CD4-positive, alpha-beta T cell (primary cell): ENCODE measurements at regions not wholly inside any gene's neighbourhood (a gene's known extent, or its start where the extent isn't known, plus 50 kb on each side); places are given as distances from the start of the nearest gene placed in this dataset.

Source experiments
- ATAC-seq: fragments of 200-7000 bp; cut with Tn5 transposase; one replicate; pipeline ENCODE4 v1.10.0; 2022; ENCODE audit warnings: mild to moderate bottlenecking; ENCODE audit not compliant: poor library complexity
- CTCF ChIA-PET: fragments of 350-600 bp; sonication (Branson Sonifier 250); formaldehyde crosslinking; loops from one replicate; lab custom pipeline; 2021; ENCODE audit warnings: antibody characterized with exemption, inconsistent platforms; lab: Charles Lee
- POLR2A ChIA-PET: fragments of 350-600 bp; sonication (Branson Sonifier 250); formaldehyde crosslinking; loops from one replicate; lab custom pipeline; 2021; ENCODE audit warnings: antibody characterized with exemption, inconsistent platforms; lab: Charles Lee
- DNase-seq, 14 experiments: peaks; one replicate each; pipeline ENCODE4 v3.0.0-alpha.2; 2013 to 2020; ENCODE audit warnings: mixed read lengths in 2 of 14
- H3K27ac ChIP-seq, 2 donors: one replicate each; pipeline versions ENCODE4 v1.5.1 to v1.7.0; 2013; ENCODE audit warnings: low read length in 2 of 2, low read depth in 1 of 2, mild to moderate bottlenecking in 1 of 2
- H3K27me3 ChIP-seq, 2 experiments: 1 replicate in 1 of 2; 2 replicates in 1 of 2; pipeline versions ENCODE4 v1.6.1 to v1.7.0; 2013; ENCODE audit warnings: low read length in 2 of 2, control low read depth in 1 of 2, mild to moderate bottlenecking in 1 of 2, moderate library complexity in 1 of 2; ENCODE audit not compliant: insufficient read depth in 2 of 2, control insufficient read depth in 1 of 2
- H3K36me3 ChIP-seq: one replicate; pipeline ENCODE4 v1.6.1; 2013; ENCODE audit warnings: low read length, control low read depth; ENCODE audit not compliant: insufficient read depth
- H3K4me1 ChIP-seq: one replicate; pipeline ENCODE4 v1.6.1; 2013; ENCODE audit warnings: low read length, control low read depth; ENCODE audit not compliant: insufficient read depth
- H3K4me3 ChIP-seq: one replicate; pipeline ENCODE4 v1.5.1; 2013; ENCODE audit warnings: mild to moderate bottlenecking, low read length, moderate library complexity
- H3K9me3 ChIP-seq, 2 experiments: 1 replicate in 1 of 2; 2 replicates in 1 of 2; pipeline versions ENCODE4 v1.6.1 to v1.7.0; 2013; ENCODE audit warnings: low read length in 2 of 2, mild to moderate bottlenecking in 2 of 2, control low read depth in 1 of 2, moderate library complexity in 1 of 2; ENCODE audit not compliant: control insufficient read depth in 1 of 2, insufficient read depth in 1 of 2
- H3K27ac Mint-ChIP-seq: one replicate; pipeline ENCODE4 v1.8.0; 2020; ENCODE audit warnings: mixed read lengths
- H3K27me3 Mint-ChIP-seq: one replicate; pipeline ENCODE4 v1.8.0; 2021; ENCODE audit warnings: mixed read lengths
- H3K36me3 Mint-ChIP-seq: one replicate; pipeline ENCODE4 v1.8.0; 2021; ENCODE audit warnings: low read depth, mixed read lengths
- H3K4me1 Mint-ChIP-seq: one replicate; pipeline ENCODE4 v1.8.0; 2021; ENCODE audit warnings: low read depth, mixed read lengths
- H3K4me3 Mint-ChIP-seq: one replicate; pipeline ENCODE4 v1.8.0; 2020; ENCODE audit warnings: mild to moderate bottlenecking, mixed read lengths
- H3K9me3 Mint-ChIP-seq: one replicate; pipeline ENCODE4 v1.8.0; 2020; ENCODE audit warnings: mixed read lengths
- intact Hi-C, 2 experiments: fragments of 100-400 bp; cut with DNase I in 1 of 2; cut with micrococcal nuclease in 1 of 2; formaldehyde crosslinking; loops; one replicate each; pipeline versions ENCODE4 v1.15.1 to v1.9.0; 2023 to 2025; cut with DNase I, micrococcal nuclease
- TF ChIP-seq, protein P1 (sequence below): fragments of 200-600 bp; IDR thresholded peaks from one replicate; pipeline ENCODE4 v1.8.0; 2022; ENCODE audit warnings: antibody characterized with exemption, mild to moderate bottlenecking

DNA sequence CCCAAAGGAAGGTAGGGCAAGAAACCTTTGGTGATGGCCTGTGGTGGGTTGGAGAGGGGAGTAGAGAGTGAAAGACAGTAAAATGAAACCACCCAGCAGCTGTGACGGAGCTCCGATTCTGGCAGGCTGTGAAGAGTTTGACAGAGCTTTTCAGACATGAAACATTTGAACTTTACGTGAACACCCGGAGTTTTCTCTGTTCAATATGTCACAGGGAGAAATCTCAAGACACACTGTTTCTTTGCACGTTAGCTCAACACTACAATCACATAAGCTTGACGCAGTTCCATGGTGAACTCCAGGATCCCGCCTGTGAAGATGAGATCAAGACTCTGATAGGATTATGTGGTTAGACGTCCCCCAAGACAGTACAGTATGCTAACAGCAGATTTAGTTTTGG, 79.6 kb upstream of the CDH11 start:
- no peak for ATAC-seq
- peaks cover 5% of the 10 kb centered on the region for H3K9me3 Mint-ChIP-seq
- H3K4me1 ChIP-seq: no peaks in the 10 kb centered on the region
- H3K4me1 Mint-ChIP-seq: no peaks in the 10 kb centered on the region
- TF ChIP-seq, protein P1, sequence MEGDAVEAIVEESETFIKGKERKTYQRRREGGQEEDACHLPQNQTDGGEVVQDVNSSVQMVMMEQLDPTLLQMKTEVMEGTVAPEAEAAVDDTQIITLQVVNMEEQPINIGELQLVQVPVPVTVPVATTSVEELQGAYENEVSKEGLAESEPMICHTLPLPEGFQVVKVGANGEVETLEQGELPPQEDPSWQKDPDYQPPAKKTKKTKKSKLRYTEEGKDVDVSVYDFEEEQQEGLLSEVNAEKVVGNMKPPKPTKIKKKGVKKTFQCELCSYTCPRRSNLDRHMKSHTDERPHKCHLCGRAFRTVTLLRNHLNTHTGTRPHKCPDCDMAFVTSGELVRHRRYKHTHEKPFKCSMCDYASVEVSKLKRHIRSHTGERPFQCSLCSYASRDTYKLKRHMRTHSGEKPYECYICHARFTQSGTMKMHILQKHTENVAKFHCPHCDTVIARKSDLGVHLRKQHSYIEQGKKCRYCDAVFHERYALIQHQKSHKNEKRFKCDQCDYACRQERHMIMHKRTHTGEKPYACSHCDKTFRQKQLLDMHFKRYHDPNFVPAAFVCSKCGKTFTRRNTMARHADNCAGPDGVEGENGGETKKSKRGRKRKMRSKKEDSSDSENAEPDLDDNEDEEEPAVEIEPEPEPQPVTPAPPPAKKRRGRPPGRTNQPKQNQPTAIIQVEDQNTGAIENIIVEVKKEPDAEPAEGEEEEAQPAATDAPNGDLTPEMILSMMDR: no peak
- H3K27me3 ChIP-seq: no peaks in the 10 kb centered on the region
- no peak for DNase-seq
- CTCF ChIA-PET: interaction anchor here (0.6 kb wide), 1 partner anchor 16 kb away, joined by 3 read pairs; no protein-coding TSS in a partner anchor
- H3K4me3 Mint-ChIP-seq: no peak overlapping the region
- no peak overlapping the region for H3K27ac Mint-ChIP-seq
- H3K27ac ChIP-seq: no peak overlapping the region
- no peaks in the 10 kb centered on the region for H3K27me3 Mint-ChIP-seq
- POLR2A ChIA-PET: no interaction called here
- H3K4me3 ChIP-seq: no peak overlapping the region
- intact Hi-C loops: no loop called here
- H3K36me3 ChIP-seq: no peaks in the 10 kb centered on the region
- no peaks in the 10 kb centered on the region for H3K36me3 Mint-ChIP-seq
- peaks cover 0 to 5% of the 10 kb centered on the region in 2 experiments for H3K9me3 ChIP-seq

DNA sequence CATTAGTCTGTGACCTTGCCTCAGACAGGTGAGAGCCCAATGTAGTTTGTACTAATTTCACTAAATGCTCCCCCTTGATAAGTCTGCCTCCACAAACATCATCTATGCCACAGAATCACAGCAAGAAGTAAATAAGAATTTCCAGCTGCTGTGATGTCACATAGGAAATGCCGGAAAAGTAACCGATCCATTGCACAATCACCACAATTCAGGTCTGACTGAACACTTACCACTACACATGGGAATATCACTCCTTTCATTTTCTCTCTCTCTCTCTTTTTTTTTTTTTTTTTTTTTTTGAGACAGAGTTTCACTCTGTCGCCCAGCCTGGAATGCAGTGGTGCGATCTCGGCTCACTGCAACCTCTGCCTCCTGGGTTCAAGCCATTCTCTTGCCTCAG, 79.0 kb upstream of the CDH11 start:
- ChIA-PET CTCF (interaction anchor here (0.6 kb wide), 1 partner anchor 15 kb away, joined by 3 read pairs; no protein-coding TSS in a partner anchor), POLR2A (no interaction called here)
- Mint-ChIP-seq H3K4me3 (no peak overlapping the region), H3K36me3 (no peaks in the 10 kb centered on the region), H3K27me3 (no peaks in the 10 kb centered on the region), H3K4me1 (no peaks in the 10 kb centered on the region), H3K27ac (no peak overlapping the region), H3K9me3 (peaks cover 5% of the 10 kb centered on the region)
- TF ChIP-seq, protein P1: no peak
- intact Hi-C loops: no loop called here
- Histone ChIP-seq H3K4me3 (no peak overlapping the region), H3K4me1 (no peaks in the 10 kb centered on the region), H3K9me3 (peaks cover 0 to 5% of the 10 kb centered on the region in 2 experiments), H3K27ac (no peak overlapping the region), H3K36me3 (no peaks in the 10 kb centered on the region), H3K27me3 (no peaks in the 10 kb centered on the region)
- ATAC-seq (no peak), DNase-seq (no peak)

DNA sequence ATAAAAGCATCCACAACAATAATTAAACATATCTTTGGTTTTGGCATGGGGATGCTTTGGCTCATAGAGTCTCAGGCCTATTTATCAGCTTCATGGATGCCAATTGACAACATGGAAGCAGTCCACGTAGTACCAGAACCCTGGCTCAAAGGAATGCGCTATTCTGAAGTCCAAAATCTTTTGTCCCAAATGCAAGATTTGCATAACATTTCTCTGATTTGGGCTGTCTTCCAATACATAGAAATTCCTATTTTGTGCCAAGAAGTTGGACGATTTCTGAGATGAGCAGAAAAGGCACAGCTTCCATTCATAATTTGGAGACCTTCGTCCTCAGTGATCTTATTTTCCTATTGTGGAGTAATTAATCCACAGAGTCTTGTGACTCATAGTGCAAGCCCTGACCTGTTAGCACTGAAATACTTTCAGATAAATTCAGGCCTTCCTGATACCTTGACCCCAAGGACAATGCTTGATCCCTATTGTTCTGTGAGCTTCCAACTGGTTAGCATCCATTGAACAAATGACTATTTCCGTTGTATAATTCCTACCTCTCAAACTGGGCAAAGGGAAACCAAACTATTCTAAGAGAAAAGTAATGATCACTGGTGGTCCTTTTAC, 78.4 kb upstream of the CDH11 start:
- DNase-seq (no peak), ATAC-seq (no peak)
- no peaks in the 10 kb centered on the region for H3K27me3 Mint-ChIP-seq
- H3K4me3 Mint-ChIP-seq: no peak overlapping the region
- no peaks in the 10 kb centered on the region for H3K4me1 ChIP-seq
- H3K9me3 Mint-ChIP-seq: peaks cover 5% of the 10 kb centered on the region
- no peaks in the 10 kb centered on the region for H3K4me1 Mint-ChIP-seq
- H3K27ac ChIP-seq: no peak overlapping the region
- H3K27ac Mint-ChIP-seq: no peak overlapping the region
- CTCF ChIA-PET: no interaction called here
- H3K27me3 ChIP-seq: no peaks in the 10 kb centered on the region
- POLR2A ChIA-PET: no interaction called here
- H3K4me3 ChIP-seq: no peak overlapping the region
- H3K36me3 ChIP-seq: no peaks in the 10 kb centered on the region
- TF ChIP-seq, protein P1: no peak
- peaks cover 0 to 5% of the 10 kb centered on the region in 2 experiments for H3K9me3 ChIP-seq
- no peaks in the 10 kb centered on the region for H3K36me3 Mint-ChIP-seq
- intact Hi-C loops: no loop called here
